ENCODE measurements at regions not wholly inside any gene's neighbourhood (a gene's known extent, or its start where the extent isn't known, plus 50 kb on each side); places are given as distances from the start of the nearest gene placed in this dataset.
A peak's percentile ranks its signal among the peaks of the same experiment; 100 is the strongest.

GRCh38 chr5:71771191-71771590, 52.1 kb downstream of the CARTPT start:
- H3K4me3 ChIP-seq: no peak overlapping the region
- no peak for TF ChIP-seq Cebpa-rat (IDR thresholded peaks at IDR 0.05)
- no peaks in the 10 kb centered on the region for H4K20me1 ChIP-seq
- peaks cover 0 to 15% (median 0%) of the 10 kb centered on the region in 11 experiments; a peak in 2 of 22 replicates for H3K9me3 ChIP-seq (replicated peaks in 1 of 11)
- no peaks in the 10 kb centered on the region for H3K27me3 ChIP-seq
- H3K36me3 ChIP-seq: no peaks in the 10 kb centered on the region
- H3K27ac ChIP-seq: no peak overlapping the region
- peaks cover 7 to 14% (median 9%) of the 10 kb centered on the region in 10 experiments for H3K4me1 ChIP-seq
- no peak overlapping the region for H3K4me2 ChIP-seq
- H3K9ac ChIP-seq: no peak overlapping the region

- Histone ChIP-seq H3K9ac (no peak overlapping the region), H4K20me1 (no peaks in the 10 kb centered on the region), H3K27ac (no peak overlapping the region), H3K9me3 (replicated peaks in 1 of 11) (peaks cover 0 to 7% (median 0%) of the 10 kb centered on the region in 11 experiments; a peak in 2 of 22 replicates), H3K27me3 (no peaks in the 10 kb centered on the region), H3K4me2 (no peak overlapping the region), H3K4me1 (peaks cover 0 to 41% (median 6%) of the 10 kb centered on the region in 10 experiments; a peak in 10 of 20 replicates), H3K4me3 (no peak overlapping the region), H3K36me3 (no peaks in the 10 kb centered on the region)
- no peak for TF ChIP-seq Cebpa-rat (IDR thresholded peaks at IDR 0.05)
Measured at GRCh38 chr5:71778678-71779276, 59.7 kb downstream of the CARTPT start.

- TF ChIP-seq Cebpa-rat (IDR thresholded peaks at IDR 0.05): no peak
Measured at GRCh38 chr5:71780597-71780996, 61.5 kb downstream of the CARTPT start.

GRCh38 chr5:71782393-71782770, 63.3 kb downstream of the CARTPT start:
- Histone ChIP-seq H3K27ac (no peak overlapping the region), H4K20me1 (no peaks in the 10 kb centered on the region), H3K4me2 (peak overlapping the region in 7 of 11 experiments; percentile 10 to 65 (median 29); a peak in 9 of 22 replicates), H3K9me3 (replicated peaks in 1 of 11) (no peaks in the 10 kb centered on the region), H3K27me3 (no peaks in the 10 kb centered on the region), H3K9ac (no peak overlapping the region), H3K4me3 (no peak overlapping the region), H3K36me3 (no peaks in the 10 kb centered on the region), H3K4me1 (peaks cover 0 to 34% (median 6%) of the 10 kb centered on the region in 10 experiments; a peak in 10 of 20 replicates)
- TF ChIP-seq Cebpa-rat (IDR thresholded peaks at IDR 0.05): no peak

More at GRCh38 chr5:71780597-71780996, 61.5 kb downstream of the CARTPT start:
- Histone ChIP-seq H3K4me1 (peaks cover 0 to 50% (median 6%) of the 10 kb centered on the region in 10 experiments; a peak in 10 of 20 replicates), H4K20me1 (no peaks in the 10 kb centered on the region), H3K36me3 (no peaks in the 10 kb centered on the region), H3K4me2 (0 out of 22 replicates have a peak overlapping the region, but pooled peaks of 1 of the 11 experiments have one; percentile 12), H3K27ac (no peak overlapping the region), H3K9me3 (replicated peaks in 1 of 11) (no peaks in the 10 kb centered on the region), H3K9ac (no peak overlapping the region), H3K4me3 (no peak overlapping the region), H3K27me3 (no peaks in the 10 kb centered on the region)

- Histone ChIP-seq H3K4me1 (peaks cover 0 to 30% (median 6%) of the 10 kb centered on the region in 10 experiments; a peak in 10 of 20 replicates), H3K36me3 (no peaks in the 10 kb centered on the region), H3K27ac (no peak overlapping the region), H4K20me1 (no peaks in the 10 kb centered on the region), H3K9ac (no peak overlapping the region), H3K27me3 (no peaks in the 10 kb centered on the region), H3K4me3 (no peak overlapping the region), H3K9me3 (replicated peaks in 1 of 11) (no peaks in the 10 kb centered on the region), H3K4me2 (peak overlapping the region in 7 of 11 experiments; percentile 10 to 65 (median 29); a peak in 9 of 22 replicates)
- no peak for TF ChIP-seq Cebpa-rat (IDR thresholded peaks at IDR 0.05)
Measured at GRCh38 chr5:71782771-71783770, 64.0 kb downstream of the CARTPT start.

DNA sequence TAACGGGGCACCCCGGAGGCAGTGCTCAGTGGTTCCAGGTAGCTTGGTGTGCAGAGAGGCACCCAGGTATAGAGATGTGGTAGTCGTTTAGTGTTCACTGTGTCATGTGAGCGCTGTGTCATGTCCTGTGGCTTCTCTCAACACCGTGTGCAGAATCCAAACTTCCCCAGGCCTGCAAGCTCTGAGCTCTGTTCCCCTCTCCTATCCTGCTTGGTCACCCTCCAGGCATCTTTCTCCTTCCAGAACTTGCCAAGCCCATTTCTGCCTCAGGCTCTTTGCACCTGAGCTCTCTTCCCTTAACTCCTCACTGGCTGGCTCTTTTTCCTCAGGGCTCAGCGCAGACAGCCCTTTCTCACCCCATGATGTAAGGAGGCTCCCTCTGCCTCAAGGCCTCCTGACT, 64.8 kb downstream of the CARTPT start:
- peak overlapping the region in 2 of 11 experiments; percentile 50 to 65; a peak in 4 of 22 replicates for H3K4me2 ChIP-seq
- no peaks in the 10 kb centered on the region for H3K27me3 ChIP-seq
- H3K4me3 ChIP-seq: no peak overlapping the region
- no peak overlapping the region for H3K27ac ChIP-seq
- H3K9ac ChIP-seq: no peak overlapping the region
- no peak for TF ChIP-seq Cebpa-rat (IDR thresholded peaks at IDR 0.05)
- peaks cover 0 to 30% (median 6%) of the 10 kb centered on the region in 10 experiments; a peak in 10 of 20 replicates for H3K4me1 ChIP-seq
- no peaks in the 10 kb centered on the region for H4K20me1 ChIP-seq
- no peaks in the 10 kb centered on the region; a peak in 1 of 22 replicates for H3K9me3 ChIP-seq (replicated peaks in 1 of 11)
- H3K36me3 ChIP-seq: no peaks in the 10 kb centered on the region

DNA sequence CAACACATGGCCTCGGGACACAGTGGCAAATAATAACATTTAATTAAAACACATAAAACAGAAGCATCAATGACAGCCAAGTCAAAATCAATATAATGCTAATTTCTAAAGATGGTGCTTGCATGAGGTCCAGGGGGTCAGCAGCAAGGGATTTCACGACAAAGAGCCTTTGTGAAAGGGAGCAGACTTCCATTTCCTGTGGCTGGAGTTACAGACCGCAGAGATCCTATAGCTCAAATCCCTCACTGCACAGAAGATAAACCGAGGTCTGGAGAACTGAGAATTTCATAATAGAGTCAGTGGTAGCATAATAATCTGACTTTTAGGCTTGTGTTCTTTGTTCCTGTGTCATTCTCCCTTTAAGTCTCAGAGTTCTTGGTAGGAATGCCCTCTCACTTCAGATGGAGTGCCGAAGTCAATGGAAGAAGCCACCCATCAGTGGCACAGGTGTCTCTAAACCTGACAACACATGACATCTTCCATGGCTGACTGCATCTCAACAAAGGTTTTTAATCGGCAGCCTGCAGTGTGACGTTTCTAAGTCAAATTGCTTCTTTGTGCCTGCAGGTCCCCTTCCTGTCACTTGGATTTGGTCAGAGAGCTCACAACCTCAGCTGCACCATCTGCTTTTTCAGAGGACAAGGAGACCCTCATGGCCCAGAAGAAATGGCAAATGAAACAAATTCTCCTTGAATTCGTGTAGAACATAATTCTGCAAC, 67.4 kb downstream of the CARTPT start:
- Histone ChIP-seq H3K9me3 (replicated peaks in 1 of 11) (peaks cover 8 to 26% (median 18%) of the 10 kb centered on the region in 11 experiments; a peak in 20 of 22 replicates), H3K27ac (no peak overlapping the region), H3K4me3 (no peak overlapping the region), H4K20me1 (no peaks in the 10 kb centered on the region), H3K9ac (no peak overlapping the region), H3K27me3 (no peaks in the 10 kb centered on the region), H3K4me1 (peaks cover 0 to 30% (median 6%) of the 10 kb centered on the region in 10 experiments; a peak in 10 of 20 replicates), H3K4me2 (no peak overlapping the region), H3K36me3 (no peaks in the 10 kb centered on the region)
- TF ChIP-seq Cebpa-rat (IDR thresholded peaks at IDR 0.05): no peak

DNA sequence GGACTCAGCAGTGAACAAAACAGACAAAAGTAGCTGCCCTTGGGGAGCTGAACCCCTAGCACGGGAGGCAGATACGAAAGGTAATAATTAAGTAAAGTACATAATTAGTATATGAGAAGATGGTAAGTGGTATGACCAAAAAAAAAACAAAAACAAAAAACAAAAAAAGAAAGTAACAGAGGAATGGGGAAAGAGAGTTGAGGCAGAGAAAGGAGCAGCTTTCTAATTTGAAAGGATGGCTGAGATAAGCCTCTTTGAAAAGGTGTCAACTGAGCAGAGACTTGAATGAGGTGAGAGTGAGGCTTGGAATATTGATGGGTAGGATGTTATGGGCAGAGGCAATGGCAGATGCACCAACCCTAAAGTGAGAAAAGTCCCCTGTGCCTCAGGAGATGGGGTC, 69.7 kb downstream of the CARTPT start:
- H3K4me3 ChIP-seq: no peak overlapping the region
- H3K9me3 ChIP-seq (replicated peaks in 1 of 11): peaks cover 23 to 45% (median 32%) of the 10 kb centered on the region in 11 experiments
- peaks cover 0 to 9% (median 0%) of the 10 kb centered on the region in 10 experiments; a peak in 6 of 20 replicates for H3K4me1 ChIP-seq
- no peak overlapping the region for H3K27ac ChIP-seq
- no peaks in the 10 kb centered on the region for H4K20me1 ChIP-seq
- TF ChIP-seq Cebpa-rat (IDR thresholded peaks at IDR 0.05): no peak
- H3K9ac ChIP-seq: no peak overlapping the region
- H3K36me3 ChIP-seq: no peaks in the 10 kb centered on the region
- H3K4me2 ChIP-seq: no peak overlapping the region
- H3K27me3 ChIP-seq: no peaks in the 10 kb centered on the region
